HG03558 (cell line): ENCODE measurements at regions not wholly inside any gene's neighbourhood (a gene's known extent, or its start where the extent isn't known, plus 50 kb on each side); places are given as distances from the start of the nearest gene placed in this dataset.
"Not testable (repeated sequence)": the region's sequence is repeated elsewhere in the genome, so short reads cannot be mapped to it uniquely, and the experiment has no call there.

Source experiments
- ATAC-seq: cut with Tn5 transposase; IDR thresholded peaks from one replicate; pipeline ENCODE4 v1.9.1; 2021; ENCODE audit warnings: moderate number of reproducible peaks; ENCODE audit not compliant: unreplicated experiment; ENCODE audit errors: extremely low read depth

- no peak for ATAC-seq
Measured at GRCh38 chr1:213571419-213571818, 416.4 kb upstream of the PROX1 start.

- ATAC-seq: no peak
Measured at GRCh38 chr1:213571843-213572242, 415.9 kb upstream of the PROX1 start.

DNA sequence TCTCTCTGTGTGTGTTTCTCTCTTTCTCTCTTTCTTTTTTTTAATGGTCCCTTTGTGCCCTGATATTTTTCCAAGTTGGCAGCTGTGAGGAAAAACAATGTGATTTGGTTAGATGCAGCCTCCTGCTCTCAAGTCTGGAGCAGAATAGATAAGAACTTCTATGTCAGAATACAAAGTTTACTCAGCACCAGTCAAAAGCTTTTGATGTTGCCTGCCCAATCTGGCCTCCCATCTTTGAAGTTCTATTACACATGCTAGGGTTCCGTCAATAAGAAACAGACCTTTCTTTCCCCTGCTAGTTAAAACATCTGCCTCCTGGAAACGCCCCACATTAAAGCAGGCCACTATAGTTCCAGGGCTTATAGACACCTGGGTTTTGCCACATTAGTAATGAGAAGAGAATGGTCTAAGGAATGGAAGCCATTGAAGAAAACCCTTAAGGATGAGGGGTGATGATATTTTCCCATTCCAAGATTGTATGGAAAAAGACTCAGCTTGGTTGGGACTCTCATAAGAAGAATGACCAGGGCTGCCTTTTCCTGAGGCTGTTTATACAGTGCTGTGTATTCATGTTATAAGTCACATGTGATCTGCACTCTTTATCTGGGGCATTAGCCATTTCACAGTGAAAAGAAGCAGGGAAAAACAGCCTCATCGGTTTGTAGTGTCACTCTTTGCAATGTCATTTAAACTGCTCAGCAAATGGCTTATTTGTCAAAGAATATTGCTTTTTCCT, 414.7 kb upstream of the PROX1 start:
- ATAC-seq: no peak

GRCh38 chr1:213573648-213574009, 414.1 kb upstream of the PROX1 start:
- no peak for ATAC-seq

- ATAC-seq: no peak
Measured at GRCh38 chr1:213582976-213583567, 404.7 kb upstream of the PROX1 start.

DNA sequence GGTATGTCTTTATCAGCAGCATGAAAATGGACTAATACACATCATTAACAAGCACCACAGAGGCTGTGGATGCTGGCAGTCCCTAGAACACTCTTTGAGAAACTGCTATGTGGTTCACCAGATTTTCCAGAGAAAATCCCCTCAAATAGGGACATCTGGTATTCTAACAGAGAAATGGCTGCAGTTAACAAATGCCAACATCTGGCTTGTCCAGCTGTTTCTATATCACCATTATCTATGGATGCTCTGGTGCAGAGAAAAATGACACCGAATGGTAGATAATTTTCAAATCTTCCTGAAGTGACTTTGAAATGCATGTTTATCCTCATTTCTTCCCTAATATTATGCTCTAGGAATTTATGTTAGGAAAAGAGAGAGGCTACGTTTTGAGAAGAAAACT, 403.5 kb upstream of the PROX1 start:
- no peak for ATAC-seq

DNA sequence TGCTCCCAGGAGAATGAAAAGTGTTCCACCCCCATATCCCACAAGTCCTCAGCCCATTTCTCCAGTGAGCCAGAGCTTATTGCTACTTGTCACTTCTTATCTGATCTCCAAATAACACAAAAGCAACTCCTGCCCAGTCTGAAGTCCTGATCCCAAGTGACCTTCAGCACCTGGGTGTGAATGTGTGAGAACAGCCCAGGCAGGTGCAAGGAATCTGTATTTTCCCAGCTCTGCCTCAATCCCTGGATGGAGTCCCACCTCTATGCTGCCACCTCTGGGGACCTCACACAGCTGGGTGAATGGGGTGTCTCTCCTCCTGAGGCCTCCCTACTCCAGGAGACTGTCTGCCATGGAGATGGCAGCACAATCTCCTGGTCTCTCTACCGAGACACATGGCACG, 402.4 kb upstream of the PROX1 start:
- no peak for ATAC-seq

GRCh38 chr1:213585959-213586586, 401.7 kb upstream of the PROX1 start:
- ATAC-seq: no peak

- no peak for ATAC-seq
Measured at GRCh38 chr1:213586587-213586972, 401.2 kb upstream of the PROX1 start.

GRCh38 chr1:213596729-213597128, 391.0 kb upstream of the PROX1 start:
- no peak for ATAC-seq

DNA sequence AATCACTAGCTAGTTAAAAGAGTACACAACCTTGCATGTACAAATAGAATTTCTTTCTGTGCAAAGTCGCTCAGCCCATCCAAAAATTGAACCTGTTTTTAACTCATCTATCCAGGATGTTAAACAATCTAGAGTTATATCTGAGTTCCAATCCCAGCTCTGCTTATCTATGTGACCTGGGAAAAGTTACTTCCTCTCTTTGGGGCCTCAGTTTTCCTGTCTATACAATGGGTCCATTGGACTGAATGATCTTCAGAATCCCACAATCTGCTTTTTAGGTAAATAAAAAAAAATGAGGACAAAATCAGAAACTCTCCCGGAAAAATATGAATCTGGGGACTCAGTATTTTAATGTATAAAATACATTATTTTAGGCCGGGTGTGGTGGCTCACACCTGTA, 389.5 kb upstream of the PROX1 start:
- ATAC-seq: no peak

GRCh38 chr1:213600879-213601278, 386.9 kb upstream of the PROX1 start:
- no peak for ATAC-seq

GRCh38 chr1:213601705-213602104, 386.1 kb upstream of the PROX1 start:
- ATAC-seq: not testable (repeated sequence)

- no peak for ATAC-seq
Measured at GRCh38 chr1:213602796-213603486, 384.8 kb upstream of the PROX1 start.

DNA sequence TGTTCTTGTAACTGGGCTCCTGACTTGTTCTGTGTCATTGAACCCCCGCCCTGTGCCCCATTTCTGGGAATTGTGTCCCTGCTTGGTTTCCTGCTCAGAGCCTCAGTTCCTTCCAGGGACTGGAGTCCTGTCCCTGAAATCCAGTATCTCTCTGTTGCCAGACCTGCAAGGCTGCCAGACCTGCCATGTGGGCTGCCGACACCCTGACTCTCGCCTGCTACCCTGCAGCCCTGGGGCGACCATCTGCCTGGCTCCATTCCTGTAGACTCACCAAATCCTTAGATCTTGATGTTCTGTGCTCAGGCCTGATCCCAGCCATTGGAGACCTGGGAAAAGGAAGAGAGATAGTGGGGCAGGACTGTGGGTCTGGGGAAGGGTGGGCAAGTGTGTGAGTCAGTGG, 383.3 kb upstream of the PROX1 start:
- no peak for ATAC-seq

GRCh38 chr1:213605732-213606131, 382.0 kb upstream of the PROX1 start:
- no peak for ATAC-seq

DNA sequence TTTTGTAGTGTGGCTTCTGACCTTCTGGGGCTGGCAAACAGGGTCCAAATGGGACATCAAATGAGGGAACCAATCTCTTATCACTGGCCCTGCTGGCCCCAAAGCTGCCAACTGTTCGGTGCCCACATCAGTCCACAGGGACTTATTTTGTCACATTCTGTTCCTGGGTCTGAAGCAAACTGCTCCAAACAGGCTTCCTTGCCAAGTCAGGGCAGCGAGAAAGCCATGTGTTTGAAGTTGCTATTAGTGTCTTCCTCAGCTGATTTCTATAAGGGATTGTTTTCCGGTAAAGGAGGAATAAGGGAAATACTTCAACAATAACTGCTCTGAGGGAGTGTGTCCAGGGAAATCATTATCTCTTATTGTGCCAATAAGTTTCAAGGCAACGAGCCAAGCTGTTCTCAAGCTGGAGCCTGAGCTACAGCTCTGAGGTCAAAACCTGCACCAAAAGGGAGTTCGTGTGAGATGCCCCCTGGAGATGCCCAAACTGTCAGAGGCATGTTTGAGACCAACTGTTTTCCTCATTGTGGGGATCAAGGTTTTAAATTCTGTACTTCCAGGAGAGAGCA, 381.4 kb upstream of the PROX1 start:
- no peak for ATAC-seq

- no peak for ATAC-seq
Measured at GRCh38 chr1:213613549-213613948, 374.2 kb upstream of the PROX1 start.

- no peak for ATAC-seq
Measured at GRCh38 chr1:213615226-213615916, 372.4 kb upstream of the PROX1 start.

DNA sequence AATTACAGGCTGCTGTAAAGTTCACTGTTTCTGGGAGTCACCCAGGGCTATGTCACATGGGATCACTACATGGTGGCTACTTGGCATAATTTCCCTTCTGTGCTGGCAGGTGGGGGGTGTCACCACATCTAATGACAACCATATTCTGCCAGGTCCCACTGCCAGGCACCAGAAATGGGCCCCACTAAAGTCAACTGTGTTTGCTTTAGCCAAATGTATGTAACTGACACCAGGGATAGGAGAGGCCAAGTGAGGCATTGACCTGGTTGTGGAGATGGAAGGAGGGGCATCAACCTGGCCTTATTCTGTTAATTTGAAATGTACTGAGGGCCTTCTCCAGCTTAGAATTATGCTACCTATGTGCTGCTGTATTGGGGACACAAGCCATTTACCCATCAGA, 370.6 kb upstream of the PROX1 start:
- ATAC-seq: no peak
